ENCODE measurements at regions not wholly inside any gene's neighbourhood (a gene's known extent, or its start where the extent isn't known, plus 50 kb on each side); places are given as distances from the start of the nearest gene placed in this dataset.

GRCh38 chr20:22093122-22093521 lies 387.7 kb downstream of the PAX1 start (continued):
- TF ChIP-seq ZNF281 (CRISPR knock-in tag; IDR thresholded peaks at IDR 0.05) (no peak), ATF1 (CRISPR knock-in tag; IDR thresholded peaks at IDR 0.05) (no peak), JUN (CRISPR knock-in tag; IDR thresholded peaks at IDR 0.05) (no peak), IRF2 (CRISPR knock-in tag; IDR thresholded peaks at IDR 0.05; ENCODE audit: borderline replicate concordance, low read depth) (no peak), IRF1 (CRISPR knock-in tag; IDR thresholded peaks at IDR 0.05) (no peak), SOX15 (CRISPR knock-in tag; IDR thresholded peaks at IDR 0.05) (no peak), AFF4 (CRISPR knock-in tag; IDR thresholded peaks at IDR 0.05; ENCODE audit: borderline replicate concordance) (no peak), PREB (CRISPR knock-in tag; IDR thresholded peaks at IDR 0.05; ENCODE audit: borderline replicate concordance) (no peak)

GRCh38 chr20:22088882-22089281 lies 383.4 kb downstream of the PAX1 start:
- ChIA-PET POLR2A (no interaction called here), CTCF (no interaction called here)
- ATAC-seq, result no peak
- no peak for DNase-seq (ENCODE audit: low spot score)
- Mint-ChIP-seq H3K9me3 (peaks cover 42% of the 10 kb centered on the region), H3K27me3 (ENCODE audit: low read depth) (peaks cover 7% of the 10 kb centered on the region), H3K36me3 (peaks cover 21% of the 10 kb centered on the region), H3K4me1 (no peaks in the 10 kb centered on the region), H3K4me3 (no peak overlapping the region), H3K27ac (no peak overlapping the region)
- no peak for TF ChIP-seq NR2C2 (CRISPR knock-in tag; IDR thresholded peaks at IDR 0.05)
- peak; percentile 78 for TF ChIP-seq ZNF317 (CRISPR knock-in tag; IDR thresholded peaks at IDR 0.05; ENCODE audit: borderline replicate concordance, low read depth)

GRCh38 chr20:22080985-22081384 lies 375.5 kb downstream of the PAX1 start:
- Mint-ChIP-seq H3K4me3 (no peak overlapping the region), H3K36me3 (no peaks in the 10 kb centered on the region), H3K4me1 (no peaks in the 10 kb centered on the region), H3K9me3 (peaks cover 9% of the 10 kb centered on the region), H3K27me3 (ENCODE audit: low read depth) (no peaks in the 10 kb centered on the region), H3K27ac (no peak overlapping the region)
- ChIA-PET POLR2A (no interaction called here), CTCF (no interaction called here)
- DNase-seq (ENCODE audit: low spot score) (no peak), ATAC-seq (no peak)
- TF ChIP-seq EMX1 (CRISPR knock-in tag; IDR thresholded peaks at IDR 0.05) (no peak), MYBL2 (CRISPR knock-in tag; IDR thresholded peaks at IDR 0.05) (no peak), ZNF512 (CRISPR knock-in tag; IDR thresholded peaks at IDR 0.05; ENCODE audit: borderline replicate concordance) (no peak), ATF6 (CRISPR knock-in tag; IDR thresholded peaks at IDR 0.05) (no peak), ZNF671 (CRISPR knock-in tag; IDR thresholded peaks at IDR 0.05) (no peak), JAZF1 (CRISPR knock-in tag; IDR thresholded peaks at IDR 0.05) (no peak), ATF2 (CRISPR knock-in tag; IDR thresholded peaks at IDR 0.05; ENCODE audit: borderline replicate concordance, low read depth) (no peak), IRF1 (CRISPR knock-in tag; IDR thresholded peaks at IDR 0.05) (no peak), ZMAT4 (CRISPR knock-in tag; IDR thresholded peaks at IDR 0.05) (no peak), FOXJ3 (CRISPR knock-in tag; IDR thresholded peaks at IDR 0.05; ENCODE audit: borderline replicate concordance) (no peak)
